Brain microvascular endothelial cell (primary cell): ENCODE measurements at regions not wholly inside any gene's neighbourhood (a gene's known extent, or its start where the extent isn't known, plus 50 kb on each side); places are given as distances from the start of the nearest gene placed in this dataset.

Experiments used
- DNase-seq: peaks from one replicate; pipeline ENCODE4 v3.0.0-alpha.2; 2020
- H3K27ac ChIP-seq: fragments of 250-450 bp; sonication (Bioruptor Pico); 2 replicates; pipeline ENCODE4 v1.5.1; 2020; ENCODE audit warnings: mild to moderate bottlenecking, moderate library complexity
- H3K27me3 ChIP-seq: fragments of 250-450 bp; sonication (Bioruptor Pico); replicated peaks from 2 replicates; pipeline ENCODE4 v1.5.1; 2020; ENCODE audit warnings: mild to moderate bottlenecking
- H3K36me3 ChIP-seq: fragments of 250-450 bp; sonication (Bioruptor Pico); replicated peaks from 2 replicates; pipeline ENCODE4 v1.5.1; 2020; ENCODE audit warnings: mild to moderate bottlenecking
- H3K4me3 ChIP-seq: 2 replicates; pipeline ENCODE4 v1.5.1; 2011; ENCODE audit warnings: low read depth, mild to moderate bottlenecking, control low read depth, low read length, moderate library complexity
- in situ Hi-C: cut with HindIII; loops from 2 replicates; pipeline ENCODE4 v1.10.0; 2017; ENCODE audit warnings: low sequenced_read_pairs, low pct_ligation_motif_present
- TF ChIP-seq, protein P1 (sequence below): IDR thresholded peaks from 2 replicates; pipeline ENCODE4 v1.5.1; 2011; ENCODE audit warnings: low read depth, mild to moderate bottlenecking, moderate library complexity, low read length, control low read depth, inconsistent platforms; ENCODE audit errors: missing control alignments

DNA sequence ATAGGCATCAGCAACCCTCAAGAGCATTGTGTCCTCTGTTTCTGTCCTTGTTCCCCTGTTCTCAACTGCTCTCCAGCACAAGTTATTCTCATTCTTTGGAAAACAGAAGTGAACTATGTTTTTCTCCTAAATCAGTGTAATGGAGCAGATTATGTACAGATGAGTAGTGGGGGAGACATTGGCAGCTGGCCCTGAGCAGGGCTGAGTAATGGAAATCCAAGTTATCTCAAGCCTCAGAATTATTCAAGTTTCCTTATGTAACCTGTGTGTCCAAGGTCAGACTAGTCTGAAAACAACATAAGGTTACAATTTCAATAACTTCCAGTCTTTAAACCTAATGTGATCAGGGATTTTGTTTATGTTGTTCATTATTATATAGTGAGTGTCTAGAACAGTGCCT, 116.1 kb upstream of the FUT8 start:
- in situ Hi-C loops, result no loop called here
- Histone ChIP-seq H3K36me3 (no peaks in the 10 kb centered on the region), H3K27ac (no peak overlapping the region), H3K27me3 (no peaks in the 10 kb centered on the region), H3K4me3 (no peak overlapping the region)
- TF ChIP-seq, protein P1, sequence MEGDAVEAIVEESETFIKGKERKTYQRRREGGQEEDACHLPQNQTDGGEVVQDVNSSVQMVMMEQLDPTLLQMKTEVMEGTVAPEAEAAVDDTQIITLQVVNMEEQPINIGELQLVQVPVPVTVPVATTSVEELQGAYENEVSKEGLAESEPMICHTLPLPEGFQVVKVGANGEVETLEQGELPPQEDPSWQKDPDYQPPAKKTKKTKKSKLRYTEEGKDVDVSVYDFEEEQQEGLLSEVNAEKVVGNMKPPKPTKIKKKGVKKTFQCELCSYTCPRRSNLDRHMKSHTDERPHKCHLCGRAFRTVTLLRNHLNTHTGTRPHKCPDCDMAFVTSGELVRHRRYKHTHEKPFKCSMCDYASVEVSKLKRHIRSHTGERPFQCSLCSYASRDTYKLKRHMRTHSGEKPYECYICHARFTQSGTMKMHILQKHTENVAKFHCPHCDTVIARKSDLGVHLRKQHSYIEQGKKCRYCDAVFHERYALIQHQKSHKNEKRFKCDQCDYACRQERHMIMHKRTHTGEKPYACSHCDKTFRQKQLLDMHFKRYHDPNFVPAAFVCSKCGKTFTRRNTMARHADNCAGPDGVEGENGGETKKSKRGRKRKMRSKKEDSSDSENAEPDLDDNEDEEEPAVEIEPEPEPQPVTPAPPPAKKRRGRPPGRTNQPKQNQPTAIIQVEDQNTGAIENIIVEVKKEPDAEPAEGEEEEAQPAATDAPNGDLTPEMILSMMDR, result no peak
- peak; percentile 21 for DNase-seq

DNA sequence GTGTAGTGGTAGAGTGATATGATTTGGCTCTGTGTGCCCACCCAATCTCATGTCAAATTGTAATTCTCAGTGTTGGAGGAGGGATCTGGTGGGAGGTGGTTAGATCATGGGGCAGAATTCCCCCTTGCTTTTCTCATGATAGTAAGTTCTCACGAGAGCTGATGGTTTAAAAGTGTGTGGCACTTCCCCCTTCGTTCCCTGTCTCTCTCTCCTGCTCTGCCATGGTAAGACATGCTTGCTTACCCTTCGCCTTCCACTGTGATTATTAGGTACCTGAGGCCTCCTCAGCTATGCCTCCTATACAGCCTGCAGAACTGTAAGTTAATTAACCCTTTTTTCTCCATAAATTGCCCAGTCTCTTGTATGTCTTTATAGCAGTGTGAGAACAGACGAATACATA, 115.7 kb upstream of the FUT8 start:
- TF ChIP-seq, protein P1, result no peak
- H3K36me3 ChIP-seq, result no peaks in the 10 kb centered on the region
- no peak overlapping the region for H3K27ac ChIP-seq
- no peak overlapping the region for H3K4me3 ChIP-seq
- no peak for DNase-seq
- H3K27me3 ChIP-seq, result no peaks in the 10 kb centered on the region
- in situ Hi-C loops, result no loop called here

DNA sequence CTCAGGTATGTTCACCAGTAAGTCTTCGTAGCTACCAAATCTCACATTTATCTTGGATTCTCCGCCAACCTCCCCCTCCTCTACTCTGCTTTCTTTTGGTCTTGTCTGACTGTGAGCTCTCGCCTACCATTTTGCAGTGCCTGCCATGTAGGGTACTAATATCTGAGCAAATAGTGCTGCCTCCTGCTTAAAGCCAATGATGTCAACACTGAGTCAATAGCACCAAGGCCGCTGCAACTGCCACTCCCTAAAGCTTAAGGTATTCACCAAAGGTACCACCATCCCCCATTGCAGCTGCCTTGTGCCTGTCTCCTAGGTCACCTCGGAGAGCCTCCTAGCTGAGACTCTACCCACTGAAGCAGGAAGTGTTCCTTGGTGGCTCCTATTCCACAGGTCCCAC, 114.8 kb upstream of the FUT8 start:
- TF ChIP-seq, protein P1, result no peak
- H3K36me3 ChIP-seq, result no peaks in the 10 kb centered on the region
- H3K27ac ChIP-seq, result no peak overlapping the region
- no peak overlapping the region for H3K4me3 ChIP-seq
- no peaks in the 10 kb centered on the region for H3K27me3 ChIP-seq
- in situ Hi-C loops, result no loop called here
- no peak for DNase-seq

DNA sequence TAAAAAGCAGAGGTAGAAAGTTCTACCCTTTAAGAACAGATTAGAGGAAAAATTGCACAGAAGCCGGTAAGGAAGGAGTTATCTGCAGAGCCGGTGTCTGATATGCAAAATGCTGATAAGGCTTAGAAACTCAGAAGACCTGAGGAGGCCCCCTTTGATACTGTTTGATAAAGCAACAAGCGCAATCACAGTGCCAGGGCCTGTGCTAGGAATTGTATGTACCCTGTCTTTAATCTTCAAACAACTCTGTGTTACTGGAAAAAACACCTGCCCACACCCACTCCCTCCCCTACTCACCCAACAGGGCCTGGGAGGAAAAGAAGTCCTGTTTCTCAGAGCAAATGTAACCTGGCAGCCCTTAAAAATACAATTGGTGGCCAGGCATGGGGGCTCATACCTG, 112.7 kb upstream of the FUT8 start:
- Histone ChIP-seq H3K27ac (no peak overlapping the region), H3K27me3 (no peaks in the 10 kb centered on the region), H3K36me3 (no peaks in the 10 kb centered on the region), H3K4me3 (no peak overlapping the region)
- DNase-seq, result no peak
- TF ChIP-seq, protein P1, result no peak
- in situ Hi-C loops, result no loop called here

DNA sequence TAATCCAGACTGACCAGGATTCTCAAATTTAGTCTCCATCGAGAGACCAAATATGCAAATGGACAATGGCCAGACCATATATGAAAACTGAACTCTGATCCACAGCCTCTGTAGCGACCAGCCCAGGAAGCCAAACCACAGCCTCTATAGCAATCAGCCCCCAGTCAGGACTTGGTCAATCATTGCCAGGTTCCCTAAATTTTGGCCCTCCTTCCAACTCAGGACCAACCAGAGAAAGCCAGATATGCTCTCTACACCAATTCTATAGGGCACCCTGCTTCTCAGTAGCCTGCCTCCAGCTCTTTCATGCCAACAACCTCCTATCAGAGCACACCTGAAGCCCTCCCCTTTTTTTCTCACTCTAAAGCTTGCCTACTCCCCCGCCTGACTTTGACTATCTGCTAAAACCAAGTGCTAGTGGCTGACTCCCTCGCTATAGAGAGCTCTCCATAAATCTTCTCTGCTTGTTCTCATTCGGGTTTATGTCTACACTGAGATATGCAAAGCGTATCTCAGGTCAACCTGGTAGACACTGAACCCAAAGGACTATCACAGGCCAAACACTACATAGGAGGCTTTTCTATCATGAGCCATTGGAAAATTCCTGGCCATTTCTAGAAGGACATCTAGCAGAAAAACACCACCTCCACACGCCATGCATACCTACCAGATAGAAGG, 110.5 kb upstream of the FUT8 start:
- TF ChIP-seq, protein P1, result no peak

More for the DNA sequence above, 110.5 kb upstream of the FUT8 start:
- in situ Hi-C loops, result no loop called here
- Histone ChIP-seq H3K36me3 (no peaks in the 10 kb centered on the region), H3K4me3 (no peak overlapping the region), H3K27ac (no peak overlapping the region), H3K27me3 (no peaks in the 10 kb centered on the region)
- no peak for DNase-seq
